Spleen (tissue), 7 donors: ENCODE measurements at regions not wholly inside any gene's neighbourhood (a gene's known extent, or its start where the extent isn't known, plus 50 kb on each side); places are given as distances from the start of the nearest gene placed in this dataset.

Experiments used
- POLR2A ChIP-seq, 3 donors: fragments of 450-650 bp; IDR thresholded peaks; one replicate each; pipeline ENCODE4 v1.5.1; 2017; ENCODE audit warnings: antibody characterized with exemption in 3 of 3, mild to moderate bottlenecking in 1 of 3
- POLR2AphosphoS5 ChIP-seq, 3 donors: sonication (generic); formaldehyde crosslinking; IDR thresholded peaks; one replicate each; pipeline ENCODE4 v1.5.1; 2017; ENCODE audit warnings: antibody characterized with exemption in 3 of 3
- TF ChIP-seq, protein P1 (sequence below), 11 experiments: fragments of 200-600 bp in 7 of 11; fragments of 450-650 bp in 4 of 11; sonication (generic) in 4 of 11; IDR thresholded peaks in 8 of 11; conservative IDR thresholded peaks in 3 of 11; 1 replicate in 7 of 11; 2 replicates in 4 of 11; pipeline versions ENCODE4 v1.4.0 to v1.8.0; 2016 to 2021; ENCODE audit warnings: antibody characterized with exemption in 11 of 11, inconsistent platforms in 4 of 11, mild to moderate bottlenecking in 1 of 11
- donor health status: DM: no; HTN: no; CAD: no; lungs with moderate emphysema.
- donor health status: DM: no; HTN: no; CAD: no.
- donor health status: DM: no; HTN: no; CAD: no.

DNA sequence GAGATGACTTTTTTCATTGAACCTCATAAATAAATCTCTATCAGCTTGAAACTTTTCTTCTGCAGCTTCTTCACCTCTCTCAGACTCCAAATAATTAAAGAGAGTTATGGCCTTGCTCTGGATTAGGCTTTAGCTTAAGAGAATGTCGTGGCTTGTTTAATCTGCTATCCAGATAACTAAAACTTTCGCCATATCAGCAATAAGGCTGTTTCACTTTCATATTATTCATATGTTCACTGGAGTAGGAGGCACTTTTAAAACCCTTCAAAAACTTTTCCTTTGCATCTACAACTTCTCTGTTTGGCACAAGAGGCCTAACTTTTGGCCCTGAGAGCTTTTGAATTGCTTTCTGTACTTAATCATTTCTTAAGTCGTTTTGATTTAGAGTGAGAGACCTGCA lies 386.9 kb upstream of the FAM174A start:
- TF ChIP-seq POLR2A (IDR thresholded peaks at IDR 0.05) (no peak), POLR2AphosphoS5 (IDR thresholded peaks at IDR 0.05) (no peak)
- TF ChIP-seq, protein P1, sequence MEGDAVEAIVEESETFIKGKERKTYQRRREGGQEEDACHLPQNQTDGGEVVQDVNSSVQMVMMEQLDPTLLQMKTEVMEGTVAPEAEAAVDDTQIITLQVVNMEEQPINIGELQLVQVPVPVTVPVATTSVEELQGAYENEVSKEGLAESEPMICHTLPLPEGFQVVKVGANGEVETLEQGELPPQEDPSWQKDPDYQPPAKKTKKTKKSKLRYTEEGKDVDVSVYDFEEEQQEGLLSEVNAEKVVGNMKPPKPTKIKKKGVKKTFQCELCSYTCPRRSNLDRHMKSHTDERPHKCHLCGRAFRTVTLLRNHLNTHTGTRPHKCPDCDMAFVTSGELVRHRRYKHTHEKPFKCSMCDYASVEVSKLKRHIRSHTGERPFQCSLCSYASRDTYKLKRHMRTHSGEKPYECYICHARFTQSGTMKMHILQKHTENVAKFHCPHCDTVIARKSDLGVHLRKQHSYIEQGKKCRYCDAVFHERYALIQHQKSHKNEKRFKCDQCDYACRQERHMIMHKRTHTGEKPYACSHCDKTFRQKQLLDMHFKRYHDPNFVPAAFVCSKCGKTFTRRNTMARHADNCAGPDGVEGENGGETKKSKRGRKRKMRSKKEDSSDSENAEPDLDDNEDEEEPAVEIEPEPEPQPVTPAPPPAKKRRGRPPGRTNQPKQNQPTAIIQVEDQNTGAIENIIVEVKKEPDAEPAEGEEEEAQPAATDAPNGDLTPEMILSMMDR (IDR thresholded peaks at IDR 0.05 in 8 of 11, conservative IDR thresholded peaks at IDR 0.05 in 3 of 11): no peak
